Adipocyte (in vitro differentiated cells): ENCODE measurements at regions not wholly inside any gene's neighbourhood (a gene's known extent, or its start where the extent isn't known, plus 50 kb on each side); places are given as distances from the start of the nearest gene placed in this dataset.
"Not testable (repeated sequence)": the region's sequence is repeated elsewhere in the genome, so short reads cannot be mapped to it uniquely, and the experiment has no call there.

ENCODE experiments used
- DNase-seq: peaks from one replicate; pipeline ENCODE4 v3.0.0-alpha.2; 2015; ENCODE audit warnings: low read depth
- H3K27me3 ChIP-seq: replicated peaks from 2 replicates; pipeline ENCODE4 v1.7.0; 2013; ENCODE audit warnings: mild to moderate bottlenecking, low read length, moderate library complexity; ENCODE audit not compliant: control insufficient read depth, insufficient read depth
- H3K36me3 ChIP-seq: 2 replicates; pipeline ENCODE4 v1.7.0; 2013; ENCODE audit warnings: low read length, mild to moderate bottlenecking, moderate library complexity; ENCODE audit not compliant: control insufficient read depth, insufficient read depth, severe bottlenecking
- H3K4me1 ChIP-seq: 2 replicates; pipeline ENCODE4 v1.7.0; 2013; ENCODE audit warnings: mild to moderate bottlenecking, low read length, moderate library complexity; ENCODE audit not compliant: control insufficient read depth, insufficient read depth
- H3K4me3 ChIP-seq: 2 replicates; pipeline ENCODE4 v1.7.0; 2013; ENCODE audit warnings: mild to moderate bottlenecking, low read length, moderate library complexity
- H3K9ac ChIP-seq: 2 replicates; pipeline ENCODE4 v1.7.0; 2013; ENCODE audit warnings: mild to moderate bottlenecking, low read length, moderate library complexity
- H3K9me3 ChIP-seq: 2 replicates; pipeline ENCODE4 v1.7.0; 2013; ENCODE audit warnings: mild to moderate bottlenecking, low read length, moderate library complexity; ENCODE audit not compliant: control insufficient read depth

GRCh38 chrX:76996641-76997040 lies 450.5 kb upstream of the FGF16 start:
- DNase-seq = no peak
- no peak overlapping the region for H3K4me3 ChIP-seq
- no peaks in the 10 kb centered on the region for H3K36me3 ChIP-seq
- H3K9ac ChIP-seq = no peak overlapping the region
- no peaks in the 10 kb centered on the region for H3K4me1 ChIP-seq
- peaks cover 15% of the 10 kb centered on the region for H3K9me3 ChIP-seq
- peaks cover 5% of the 10 kb centered on the region for H3K27me3 ChIP-seq

GRCh38 chrX:77003530-77003929 lies 443.7 kb upstream of the FGF16 start:
- H3K27me3 ChIP-seq = peaks cover 9% of the 10 kb centered on the region
- H3K9me3 ChIP-seq = peaks cover 3% of the 10 kb centered on the region
- no peak for DNase-seq
- H3K36me3 ChIP-seq = no peaks in the 10 kb centered on the region
- no peaks in the 10 kb centered on the region for H3K4me1 ChIP-seq
- H3K9ac ChIP-seq = no peak overlapping the region
- no peak overlapping the region for H3K4me3 ChIP-seq

- Histone ChIP-seq H3K27me3 (peaks cover 11% of the 10 kb centered on the region), H3K4me3 (no peak overlapping the region), H3K9ac (no peak overlapping the region), H3K9me3 (no peaks in the 10 kb centered on the region), H3K36me3 (no peaks in the 10 kb centered on the region), H3K4me1 (no peaks in the 10 kb centered on the region)
- no peak for DNase-seq
Measured at GRCh38 chrX:77003956-77004355, 443.2 kb upstream of the FGF16 start.

DNA sequence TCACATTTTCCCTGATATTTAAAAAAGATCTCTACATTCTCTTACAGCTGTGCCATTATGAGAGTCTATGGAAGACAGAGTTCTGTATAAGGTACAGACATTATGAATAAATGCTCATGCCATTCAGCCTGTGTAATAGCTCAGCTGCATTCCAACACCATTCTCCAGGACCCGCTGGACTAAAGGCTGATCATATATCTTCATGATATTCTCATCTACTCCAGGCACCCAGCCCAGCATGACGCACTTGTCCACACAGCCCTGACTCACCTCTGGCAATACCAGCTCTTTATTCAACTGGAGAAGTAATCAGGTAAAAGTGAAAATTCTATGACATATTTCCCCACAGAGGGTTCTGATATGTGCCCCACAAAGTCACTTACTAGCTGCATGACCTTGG lies 437.5 kb upstream of the FGF16 start:
- Histone ChIP-seq H3K36me3 (no peaks in the 10 kb centered on the region), H3K4me1 (no peaks in the 10 kb centered on the region), H3K9ac (no peak overlapping the region), H3K9me3 (no peaks in the 10 kb centered on the region), H3K4me3 (no peak overlapping the region), H3K27me3 (peaks cover 6% of the 10 kb centered on the region)
- DNase-seq = no peak

DNA sequence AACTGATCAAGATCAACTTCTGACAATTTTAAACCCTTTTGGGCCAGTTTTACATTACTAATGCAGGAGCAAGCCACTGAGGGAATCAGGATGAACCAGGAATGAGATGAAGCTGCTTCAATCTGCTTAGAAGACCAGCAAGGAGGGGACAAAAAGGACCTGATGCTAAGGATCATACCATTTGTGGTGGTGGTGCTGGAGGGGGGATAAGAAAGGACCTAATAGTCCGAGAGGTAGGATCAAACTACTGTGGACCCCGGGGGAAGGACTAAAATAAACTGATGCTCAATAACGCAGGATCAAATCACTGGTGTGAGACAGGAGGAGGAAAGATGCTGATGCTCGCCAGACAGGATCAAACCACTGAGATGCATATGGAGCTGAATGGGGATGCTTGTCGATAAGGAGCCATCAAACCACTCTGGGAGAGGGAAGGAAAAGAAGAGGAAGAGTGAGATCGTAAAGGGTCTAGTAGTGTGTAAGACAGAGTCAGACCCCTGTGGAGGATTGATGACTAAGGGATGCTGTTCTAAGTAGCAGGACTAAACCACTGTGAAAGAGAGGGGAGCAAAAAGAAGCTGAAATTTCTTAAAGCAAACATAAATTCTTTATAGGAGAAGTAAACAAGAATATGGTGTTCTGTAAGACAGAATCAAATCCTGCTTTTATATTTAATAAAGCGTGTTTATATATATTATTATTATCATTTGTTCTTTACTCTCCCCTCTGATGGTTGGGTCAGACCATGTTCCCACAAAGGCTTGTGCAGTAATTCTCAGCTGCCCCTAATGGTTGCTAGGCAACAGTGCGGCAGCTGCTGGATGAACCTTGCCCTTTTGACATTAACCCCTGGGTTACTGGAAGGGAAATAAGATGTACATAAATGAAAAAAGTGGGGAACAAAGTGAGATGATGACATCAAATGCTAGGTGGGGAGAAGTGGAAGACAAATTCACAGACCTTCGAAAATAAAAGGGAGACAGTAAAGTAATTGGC lies 432.5 kb upstream of the FGF16 start:
- Histone ChIP-seq H3K36me3 (no peaks in the 10 kb centered on the region), H3K4me1 (no peaks in the 10 kb centered on the region), H3K9me3 (no peaks in the 10 kb centered on the region), H3K27me3 (peaks cover 4% of the 10 kb centered on the region), H3K9ac (no peak overlapping the region), H3K4me3 (no peak overlapping the region)
- DNase-seq = no peak

DNA sequence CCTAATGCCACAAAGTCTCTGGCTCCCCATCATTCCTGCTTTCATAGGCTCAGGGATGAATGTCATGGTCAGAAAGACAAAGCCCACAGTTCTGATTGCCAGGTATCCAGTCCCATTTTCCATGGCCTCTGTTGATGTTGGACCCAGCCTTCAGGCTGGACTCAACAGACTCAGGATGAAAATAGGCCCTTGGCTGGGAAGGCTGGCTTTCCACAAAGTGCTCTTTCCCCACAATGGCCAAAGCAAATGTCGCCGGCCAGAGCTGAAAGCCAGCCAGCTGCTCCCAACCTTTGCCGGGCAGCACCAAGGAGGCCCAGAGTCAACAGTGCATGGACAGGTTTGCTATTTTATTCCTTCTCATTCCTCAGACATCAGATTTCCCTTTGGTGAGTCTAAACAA lies 430.1 kb upstream of the FGF16 start:
- no peak overlapping the region for H3K9ac ChIP-seq
- DNase-seq = no peak
- H3K4me3 ChIP-seq = no peak overlapping the region
- H3K36me3 ChIP-seq = no peaks in the 10 kb centered on the region
- no peaks in the 10 kb centered on the region for H3K4me1 ChIP-seq
- H3K9me3 ChIP-seq = no peaks in the 10 kb centered on the region
- H3K27me3 ChIP-seq = peaks cover 6% of the 10 kb centered on the region

DNA sequence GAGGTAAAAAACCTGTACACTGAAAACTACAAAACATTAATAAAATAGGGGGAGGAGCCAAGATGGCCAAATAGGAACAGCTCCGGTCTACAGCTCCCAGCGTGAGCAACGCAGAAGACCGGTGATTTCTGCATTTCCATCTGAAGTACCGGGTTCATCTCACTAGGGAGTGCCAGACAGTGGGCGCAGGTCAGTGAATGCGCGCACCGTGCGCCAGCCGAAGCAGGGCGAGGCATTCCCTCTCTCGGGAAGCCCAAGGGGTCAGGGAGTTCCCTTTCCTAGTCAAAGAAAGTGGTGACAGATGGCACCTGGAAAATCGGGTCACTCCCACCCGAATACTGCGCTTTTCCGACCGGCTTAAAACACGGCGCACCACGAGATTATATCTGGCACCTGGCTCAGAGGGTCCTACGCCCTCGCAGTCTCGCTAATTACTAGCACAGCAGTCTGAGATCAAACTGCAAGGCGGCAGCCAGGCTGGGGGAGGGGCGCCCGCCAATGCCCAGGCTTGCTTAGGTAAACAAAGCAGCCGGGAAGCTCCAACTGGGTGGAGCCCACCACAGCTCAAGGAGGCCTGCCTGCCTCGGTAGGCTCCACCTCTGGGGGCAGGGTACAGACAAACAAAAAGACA lies 400.9 kb upstream of the FGF16 start:
- H3K9me3 ChIP-seq = peaks cover 13% of the 10 kb centered on the region
- not testable (repeated sequence) for H3K36me3 ChIP-seq, H3K4me3 ChIP-seq, H3K4me1 ChIP-seq, DNase-seq, H3K27me3 ChIP-seq, H3K9ac ChIP-seq

GRCh38 chrX:77060572-77060971 lies 386.6 kb upstream of the FGF16 start:
- Histone ChIP-seq H3K9me3 (peaks cover 3% of the 10 kb centered on the region), H3K4me1 (no peaks in the 10 kb centered on the region), H3K27me3 (peaks cover 15% of the 10 kb centered on the region), H3K36me3 (no peaks in the 10 kb centered on the region), H3K4me3 (no peak overlapping the region), H3K9ac (no peak overlapping the region)
- DNase-seq = no peak

DNA sequence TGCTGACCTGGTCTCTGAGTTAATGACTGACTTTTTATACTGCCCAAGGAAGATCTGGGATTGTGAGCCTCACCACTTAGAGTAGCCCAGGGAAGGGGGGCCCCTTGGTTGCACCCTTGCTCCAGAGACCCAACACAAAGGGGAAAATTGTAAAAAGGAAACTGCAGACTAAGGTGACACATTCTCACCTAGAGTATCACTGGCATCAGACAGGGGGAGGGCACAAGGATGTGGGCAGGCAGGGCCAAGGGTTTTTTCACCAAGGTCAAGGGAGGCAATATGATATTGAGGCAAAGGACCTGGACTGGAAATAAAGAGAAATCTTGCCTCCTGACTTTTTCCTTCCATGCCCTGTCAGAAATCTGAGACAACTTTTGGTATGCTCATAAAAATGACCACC lies 386.2 kb upstream of the FGF16 start:
- no peak for DNase-seq

GRCh38 chrX:77061545-77061944 lies 385.6 kb upstream of the FGF16 start:
- no peaks in the 10 kb centered on the region for H3K36me3 ChIP-seq
- no peak overlapping the region for H3K9ac ChIP-seq
- peaks cover 10% of the 10 kb centered on the region for H3K27me3 ChIP-seq
- H3K9me3 ChIP-seq = peaks cover 3% of the 10 kb centered on the region
- no peak overlapping the region for H3K4me3 ChIP-seq
- no peaks in the 10 kb centered on the region for H3K4me1 ChIP-seq
- DNase-seq = no peak

More for the DNA sequence above, 386.2 kb upstream of the FGF16 start:
- no peaks in the 10 kb centered on the region for H3K4me1 ChIP-seq
- no peaks in the 10 kb centered on the region for H3K36me3 ChIP-seq
- no peak overlapping the region for H3K9ac ChIP-seq
- peaks cover 3% of the 10 kb centered on the region for H3K9me3 ChIP-seq
- H3K27me3 ChIP-seq = peaks cover 15% of the 10 kb centered on the region
- H3K4me3 ChIP-seq = no peak overlapping the region

DNA sequence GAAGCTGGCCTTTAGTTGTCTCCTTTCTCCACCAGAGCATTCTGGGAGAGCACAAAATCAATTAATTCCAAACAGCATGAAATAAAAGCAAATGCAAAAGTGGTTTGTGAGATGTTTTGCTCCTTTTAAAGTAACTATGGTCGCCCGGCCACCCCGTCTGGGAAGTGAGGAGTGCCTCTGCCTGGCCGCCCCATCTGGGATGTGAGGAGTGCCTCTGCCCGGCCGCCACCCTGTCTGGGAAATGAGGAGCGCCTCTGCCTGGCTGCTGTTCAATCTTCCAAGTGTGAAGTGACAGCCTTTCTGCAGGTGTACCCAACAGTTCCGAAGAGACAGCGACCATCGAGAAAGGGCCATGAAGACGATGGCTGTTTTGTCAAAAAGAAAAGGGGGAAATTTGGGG lies 381.3 kb upstream of the FGF16 start:
- H3K4me3 ChIP-seq = no peak overlapping the region
- H3K36me3 ChIP-seq = no peaks in the 10 kb centered on the region
- peaks cover 17% of the 10 kb centered on the region for H3K27me3 ChIP-seq
- no peak for DNase-seq
- no peak overlapping the region for H3K9ac ChIP-seq
- no peaks in the 10 kb centered on the region for H3K4me1 ChIP-seq
- H3K9me3 ChIP-seq = peaks cover 5% of the 10 kb centered on the region
